ENCODE measurements at regions not wholly inside any gene's neighbourhood (a gene's known extent, or its start where the extent isn't known, plus 50 kb on each side); places are given as distances from the start of the nearest gene placed in this dataset.

- WGBS, 5 donors: 62 to 83% (median 71%) methylated on average over 6 of the region's 6 CpGs
- H3K4me3 ChIP-seq: no peak overlapping the region
- H3K27ac ChIP-seq: no peak overlapping the region
- H3K9me3 ChIP-seq: peaks cover 0 to 3% (median 0%) of the 10 kb centered on the region in 8 donors
- no peak for DNase-seq
- intact Hi-C loops (cut with DNase I; ENCODE audit: low total_unique reads): no loop called here
- H3K4me1 ChIP-seq: no peaks in the 10 kb centered on the region
- no peaks in the 10 kb centered on the region for H3K27me3 ChIP-seq (replicated peaks in 1 of 7)
- no peak for TF ChIP-seq POLR2AphosphoS5 (IDR thresholded peaks at IDR 0.05)
- no peak for TF ChIP-seq POLR2A (IDR thresholded peaks at IDR 0.05)
- TF ChIP-seq CTCF (IDR thresholded peaks at IDR 0.05 in 8 of 11, conservative IDR thresholded peaks at IDR 0.05 in 3 of 11): no peak
- H3K36me3 ChIP-seq: no peaks in the 10 kb centered on the region
These were observed 695.0 kb upstream of the GRM7 start for GRCh38 chr3:6165951-6166350.

- intact Hi-C loops (cut with DNase I; ENCODE audit: low total_unique reads): no loop called here
- TF ChIP-seq POLR2A (IDR thresholded peaks at IDR 0.05) (no peak), POLR2AphosphoS5 (IDR thresholded peaks at IDR 0.05) (no peak), CTCF (IDR thresholded peaks at IDR 0.05 in 8 of 11, conservative IDR thresholded peaks at IDR 0.05 in 3 of 11) (no peak)
- WGBS, 5 donors: 28 to 39% (median 36%) methylated on average over 8 of the region's 8 CpGs
These were observed 692.7 kb upstream of the GRM7 start for GRCh38 chr3:6168256-6168655.

GRCh38 chr3:6172871-6173642 is 687.9 kb upstream of the GRM7 start:
- H3K9me3 ChIP-seq: peaks cover 0 to 4% (median 0%) of the 10 kb centered on the region in 8 donors
- DNase-seq: no peak
- H3K27ac ChIP-seq: no peak overlapping the region
- intact Hi-C loops (cut with DNase I; ENCODE audit: low total_unique reads): no loop called here
- no peaks in the 10 kb centered on the region for H3K4me1 ChIP-seq
- H3K36me3 ChIP-seq: no peaks in the 10 kb centered on the region
- 74 to 87% (median 78%) methylated on average over 6 of the region's 6 CpGs for WGBS, 5 donors
- H3K27me3 ChIP-seq (replicated peaks in 1 of 7): no peaks in the 10 kb centered on the region
- H3K4me3 ChIP-seq: no peak overlapping the region
- TF ChIP-seq POLR2AphosphoS5 (IDR thresholded peaks at IDR 0.05) (no peak), CTCF (IDR thresholded peaks at IDR 0.05 in 8 of 11, conservative IDR thresholded peaks at IDR 0.05 in 3 of 11) (no peak), POLR2A (IDR thresholded peaks at IDR 0.05) (no peak)

More at GRCh38 chr3:6168256-6168655, 692.7 kb upstream of the GRM7 start:
- Histone ChIP-seq H3K9me3 (peaks cover 0 to 3% (median 0%) of the 10 kb centered on the region in 8 donors), H3K4me3 (no peak overlapping the region), H3K36me3 (no peaks in the 10 kb centered on the region), H3K27me3 (replicated peaks in 1 of 7) (no peaks in the 10 kb centered on the region), H3K27ac (no peak overlapping the region), H3K4me1 (no peaks in the 10 kb centered on the region)
- no peak for DNase-seq

GRCh38 chr3:6177417-6177816 is 683.5 kb upstream of the GRM7 start:
- intact Hi-C loops (cut with DNase I; ENCODE audit: low total_unique reads): no loop called here
- WGBS, 5 donors: 67 to 86% (median 85%) methylated on average over 1 of the region's 1 CpG
- peaks cover 0 to 4% (median 0%) of the 10 kb centered on the region in 8 donors for H3K9me3 ChIP-seq
- H3K27ac ChIP-seq: no peak overlapping the region
- no peak for DNase-seq
- no peaks in the 10 kb centered on the region for H3K36me3 ChIP-seq
- H3K4me1 ChIP-seq: no peaks in the 10 kb centered on the region
- H3K4me3 ChIP-seq: no peak overlapping the region
- H3K27me3 ChIP-seq (replicated peaks in 1 of 7): no peaks in the 10 kb centered on the region
- no peak for TF ChIP-seq POLR2AphosphoS5 (IDR thresholded peaks at IDR 0.05)
- TF ChIP-seq CTCF (IDR thresholded peaks at IDR 0.05 in 8 of 11, conservative IDR thresholded peaks at IDR 0.05 in 3 of 11): no peak
- no peak for TF ChIP-seq POLR2A (IDR thresholded peaks at IDR 0.05)

All from spleen (tissue), 11 donors.